H9 (cell line): ENCODE measurements at regions not wholly inside any gene's neighbourhood (a gene's known extent, or its start where the extent isn't known, plus 50 kb on each side); places are given as distances from the start of the nearest gene placed in this dataset.

Experiments
- DNase-seq: peaks from one replicate; pipeline ENCODE4 v3.0.0-alpha.2; 2017
- H2AFZ ChIP-seq: one replicate; pipeline ENCODE4 v1.6.1; 2013; ENCODE audit warnings: mild to moderate bottlenecking, low read length, control low read depth, moderate library complexity
- H2AK5ac ChIP-seq: 2 replicates; pipeline ENCODE4 v1.6.1; 2013; ENCODE audit warnings: low read length, control low read depth, mixed read lengths; ENCODE audit not compliant: insufficient read length
- H2BK120ac ChIP-seq: one replicate; pipeline ENCODE4 v1.6.1; 2013; ENCODE audit warnings: low read depth, mild to moderate bottlenecking, low read length, control low read depth, inconsistent platforms; ENCODE audit not compliant: poor library complexity, severe bottlenecking
- H2BK12ac ChIP-seq: 2 replicates; pipeline ENCODE4 v1.6.1; 2013; ENCODE audit warnings: low read length, control low read depth, mixed read lengths, low read depth; ENCODE audit not compliant: insufficient read length
- H2BK15ac ChIP-seq: 2 replicates; pipeline ENCODE4 v1.6.1; 2013; ENCODE audit warnings: low read depth, low read length, control low read depth
- H2BK20ac ChIP-seq: one replicate; pipeline ENCODE4 v1.6.1; 2013; ENCODE audit warnings: low read depth, mild to moderate bottlenecking, low read length, control low read depth, inconsistent platforms; ENCODE audit not compliant: poor library complexity, severe bottlenecking
- H2BK5ac ChIP-seq: 2 replicates; pipeline ENCODE4 v1.6.1; 2013; ENCODE audit warnings: low read length, control low read depth, mixed read lengths; ENCODE audit not compliant: insufficient read length
- H3K14ac ChIP-seq: 2 replicates; pipeline ENCODE4 v1.6.1; 2013; ENCODE audit warnings: low read length, control low read depth; ENCODE audit not compliant: insufficient read depth
- H3K18ac ChIP-seq: 2 replicates; pipeline ENCODE4 v1.6.1; 2013; ENCODE audit warnings: low read depth, mild to moderate bottlenecking, mixed read lengths, low read length, control low read depth; ENCODE audit not compliant: insufficient read length
- H3K23ac ChIP-seq: 2 replicates; pipeline ENCODE4 v1.6.1; 2013; ENCODE audit warnings: low read length, control low read depth, mixed read lengths, low read depth; ENCODE audit not compliant: insufficient read length
- H3K23me2 ChIP-seq: 2 replicates; pipeline ENCODE4 v1.6.1; 2013; ENCODE audit warnings: low read depth, mild to moderate bottlenecking, mixed read lengths, low read length, control low read depth; ENCODE audit not compliant: insufficient read length, poor library complexity, severe bottlenecking
- H3K27ac ChIP-seq: 2 replicates; pipeline ENCODE4 v1.5.1; 2013; ENCODE audit warnings: low read length, control low read depth, mixed read lengths, low read depth; ENCODE audit not compliant: insufficient read length
- H3K27me3 ChIP-seq: 2 replicates; pipeline ENCODE4 v1.6.1; 2013; ENCODE audit warnings: low read length, control low read depth, inconsistent platforms; ENCODE audit not compliant: insufficient read depth
- H3K4ac ChIP-seq: 2 replicates; pipeline ENCODE4 v1.6.1; 2013; ENCODE audit warnings: low read depth, mild to moderate bottlenecking, control low read depth, inconsistent platforms, low read length, moderate library complexity
- H3K4me1 ChIP-seq: 2 replicates; pipeline ENCODE4 v1.6.1; 2013; ENCODE audit warnings: low read length, control low read depth, inconsistent platforms; ENCODE audit not compliant: insufficient read depth
- H3K4me2 ChIP-seq: 2 replicates; pipeline ENCODE4 v1.6.1; 2013; ENCODE audit warnings: low read length, control low read depth, mixed read lengths; ENCODE audit not compliant: insufficient read length, insufficient read depth
- H3K56ac ChIP-seq: 2 replicates; pipeline ENCODE4 v1.6.1; 2013; ENCODE audit warnings: low read depth, mild to moderate bottlenecking, mixed read lengths, low read length, control low read depth; ENCODE audit not compliant: insufficient read length
- H3K79me1 ChIP-seq: 2 replicates; pipeline ENCODE4 v1.6.1; 2013; ENCODE audit warnings: low read depth, mild to moderate bottlenecking, moderate library complexity, low read length, control low read depth, inconsistent platforms; ENCODE audit not compliant: insufficient read depth, poor library complexity, severe bottlenecking
- H3K79me2 ChIP-seq: 2 replicates; pipeline ENCODE4 v1.6.1; 2013; ENCODE audit warnings: low read length, control low read depth, inconsistent platforms; ENCODE audit not compliant: insufficient read depth
- H3K9ac ChIP-seq: 2 replicates; pipeline ENCODE4 v1.6.1; 2013; ENCODE audit warnings: low read length, control low read depth, mixed read lengths; ENCODE audit not compliant: insufficient read length; ENCODE audit errors: extremely low read depth
- H3K9me3 ChIP-seq: one replicate; pipeline ENCODE4 v1.6.1; 2013; ENCODE audit warnings: low read depth, low read length, inconsistent platforms; ENCODE audit not compliant: control insufficient read depth
- H3T11ph ChIP-seq: one replicate; pipeline ENCODE4 v1.6.1; 2013; ENCODE audit warnings: mild to moderate bottlenecking, low read length, control low read depth, inconsistent platforms
- H4K20me1 ChIP-seq: one replicate; pipeline ENCODE4 v1.6.1; 2013; ENCODE audit not compliant: control insufficient read depth, insufficient read length, insufficient read depth
- H4K5ac ChIP-seq: 2 replicates; pipeline ENCODE4 v1.6.1; 2013; ENCODE audit warnings: low read depth, mild to moderate bottlenecking, mixed read lengths, low read length, control low read depth; ENCODE audit not compliant: insufficient read length
- H4K8ac ChIP-seq: replicated peaks from 2 replicates; pipeline ENCODE4 v1.6.1; 2013; ENCODE audit warnings: low read length, control low read depth, mixed read lengths, low read depth; ENCODE audit not compliant: insufficient read length
- H4K91ac ChIP-seq: 2 replicates; pipeline ENCODE4 v1.6.1; 2013; ENCODE audit warnings: low read depth, mild to moderate bottlenecking, moderate library complexity, mixed read lengths, low read length, control low read depth; ENCODE audit not compliant: insufficient read length
- H3K27ac Mint-ChIP-seq, 3 experiments: 2 replicates in 2 of 3; 3 replicates in 1 of 3; pipeline ENCODE4 v1.8.0; 2020 to 2021; ENCODE audit warnings: mixed read lengths in 3 of 3, mild to moderate bottlenecking in 1 of 3, moderate library complexity in 1 of 3
- H3K27me3 Mint-ChIP-seq: 2 replicates; pipeline ENCODE4 v1.8.0; 2021; ENCODE audit warnings: low read depth, mild to moderate bottlenecking, moderate library complexity, mixed read lengths
- H3K36me3 Mint-ChIP-seq, 3 experiments: 2 replicates in 2 of 3; 3 replicates in 1 of 3; pipeline ENCODE4 v1.8.0; 2020 to 2021; ENCODE audit warnings: low read depth in 3 of 3, mixed read lengths in 3 of 3; ENCODE audit not compliant: insufficient read depth in 1 of 3
- H3K4me1 Mint-ChIP-seq, 2 experiments: 2 replicates each; pipeline ENCODE4 v1.8.0; 2020; ENCODE audit warnings: mixed read lengths in 2 of 2
- H3K4me3 Mint-ChIP-seq, 2 experiments: 2 replicates in 1 of 2; 3 replicates in 1 of 2; pipeline ENCODE4 v1.8.0; 2020 to 2021; ENCODE audit warnings: mild to moderate bottlenecking in 2 of 2, mixed read lengths in 2 of 2, moderate library complexity in 1 of 2
- H3K9me3 Mint-ChIP-seq, 2 experiments: 2 replicates in 1 of 2; 3 replicates in 1 of 2; pipeline ENCODE4 v1.8.0; 2020; ENCODE audit warnings: mild to moderate bottlenecking in 2 of 2, mixed read lengths in 2 of 2, moderate library complexity in 1 of 2
- WGBS: extraction: QIAGEN DNeasy Blood & Tissue Kit; methylation state at CpG from one replicate; pipeline ENCODE4 v1.1.7; 2013; ENCODE audit warnings: missing lambda C conversion rate, low lambda C conversion rate, mixed read lengths; ENCODE audit not compliant: insufficient read length; ENCODE audit errors: extremely low coverage; 5-methylcytosine and 5-hydroxymethylcytosine counted together
- TF ChIP-seq, protein P1 (sequence below): fragments of 200-600 bp; sonication (generic); conservative IDR thresholded peaks from 3 replicates; pipeline ENCODE4 v1.8.0; 2021; ENCODE audit warnings: antibody characterized with exemption, mild to moderate bottlenecking

DNA sequence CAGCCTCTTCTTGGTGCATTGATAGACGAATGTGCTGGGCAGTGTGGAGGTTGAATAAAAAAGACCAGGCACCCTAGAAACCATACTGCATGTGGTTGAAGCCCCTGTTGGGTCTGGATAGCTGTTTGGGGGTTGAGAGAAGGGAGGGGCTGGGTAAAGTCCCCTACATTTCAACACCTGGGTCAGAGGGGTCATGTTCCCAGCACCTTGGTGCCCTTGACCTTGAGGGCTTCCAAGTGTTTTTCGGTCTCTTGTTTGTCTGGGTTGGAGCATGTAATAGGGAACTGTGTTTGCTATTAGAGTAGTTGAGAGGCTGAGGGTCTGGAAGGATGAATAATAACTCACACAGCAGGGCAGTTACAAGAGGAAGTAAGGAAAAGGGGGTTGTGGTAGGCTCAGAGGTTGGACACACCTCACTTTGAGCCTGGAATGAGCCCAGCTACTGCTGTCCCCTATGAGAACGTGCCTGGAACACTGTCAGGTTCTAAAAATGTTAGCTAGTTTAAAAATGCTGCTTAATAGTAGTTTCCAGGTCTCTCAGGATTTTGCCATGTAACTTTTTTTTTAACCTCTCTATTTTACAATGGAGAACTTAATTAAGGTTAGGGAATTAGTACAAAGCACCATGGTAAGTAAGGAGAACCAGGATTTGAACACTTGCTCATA is 155.2 kb upstream of the SPRY4 start:
- H3T11ph ChIP-seq, result no peak overlapping the region
- H2BK20ac ChIP-seq, result no peak overlapping the region
- no peak overlapping the region for H2BK120ac ChIP-seq
- Mint-ChIP-seq H3K9me3 (peaks cover 11 to 20% of the 10 kb centered on the region in 2 experiments), H3K36me3 (peaks cover 13 to 20% (median 16%) of the 10 kb centered on the region in 3 experiments), H3K27me3 (peaks cover 5% of the 10 kb centered on the region; the same call in 1 of the 2 replicates), H3K4me1 (peaks cover 13 to 16% of the 10 kb centered on the region in 2 experiments), H3K27ac (no peak overlapping the region), H3K4me3 (no peak overlapping the region)
- H3K9me3 ChIP-seq, result peaks cover 10% of the 10 kb centered on the region
- no peak overlapping the region for H3K56ac ChIP-seq
- no peaks in the 10 kb centered on the region for H3K23me2 ChIP-seq
- WGBS, result no CpG with 5 or more reads among the region's 3 CpGs
- H2BK5ac ChIP-seq, result no peak overlapping the region
- no peaks in the 10 kb centered on the region for H3K79me2 ChIP-seq
- no peaks in the 10 kb centered on the region for H3K27me3 ChIP-seq
- no peak overlapping the region for H2BK15ac ChIP-seq
- H4K20me1 ChIP-seq, result no peaks in the 10 kb centered on the region
- H2AFZ ChIP-seq, result no peak overlapping the region
- H2BK12ac ChIP-seq, result no peak overlapping the region
- no peak overlapping the region for H3K23ac ChIP-seq
- no peak overlapping the region for H4K5ac ChIP-seq
- H3K4me2 ChIP-seq, result no peak overlapping the region
- no peak overlapping the region for H3K9ac ChIP-seq
- no peak overlapping the region for H3K4ac ChIP-seq
- H2AK5ac ChIP-seq, result no peak overlapping the region
- DNase-seq, result no peak
- no peak overlapping the region for H3K18ac ChIP-seq
- no peak overlapping the region for H3K14ac ChIP-seq
- no peaks in the 10 kb centered on the region; the same call in 1 of the 2 replicates for H3K4me1 ChIP-seq
- H4K91ac ChIP-seq, result no peak overlapping the region
- no peak overlapping the region for H3K27ac ChIP-seq
- TF ChIP-seq, protein P1, sequence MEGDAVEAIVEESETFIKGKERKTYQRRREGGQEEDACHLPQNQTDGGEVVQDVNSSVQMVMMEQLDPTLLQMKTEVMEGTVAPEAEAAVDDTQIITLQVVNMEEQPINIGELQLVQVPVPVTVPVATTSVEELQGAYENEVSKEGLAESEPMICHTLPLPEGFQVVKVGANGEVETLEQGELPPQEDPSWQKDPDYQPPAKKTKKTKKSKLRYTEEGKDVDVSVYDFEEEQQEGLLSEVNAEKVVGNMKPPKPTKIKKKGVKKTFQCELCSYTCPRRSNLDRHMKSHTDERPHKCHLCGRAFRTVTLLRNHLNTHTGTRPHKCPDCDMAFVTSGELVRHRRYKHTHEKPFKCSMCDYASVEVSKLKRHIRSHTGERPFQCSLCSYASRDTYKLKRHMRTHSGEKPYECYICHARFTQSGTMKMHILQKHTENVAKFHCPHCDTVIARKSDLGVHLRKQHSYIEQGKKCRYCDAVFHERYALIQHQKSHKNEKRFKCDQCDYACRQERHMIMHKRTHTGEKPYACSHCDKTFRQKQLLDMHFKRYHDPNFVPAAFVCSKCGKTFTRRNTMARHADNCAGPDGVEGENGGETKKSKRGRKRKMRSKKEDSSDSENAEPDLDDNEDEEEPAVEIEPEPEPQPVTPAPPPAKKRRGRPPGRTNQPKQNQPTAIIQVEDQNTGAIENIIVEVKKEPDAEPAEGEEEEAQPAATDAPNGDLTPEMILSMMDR, result no peak
- H4K8ac ChIP-seq, result no peak overlapping the region
- no peaks in the 10 kb centered on the region for H3K79me1 ChIP-seq
